ENCODE measurements at regions not wholly inside any gene's neighbourhood (a gene's known extent, or its start where the extent isn't known, plus 50 kb on each side); places are given as distances from the start of the nearest gene placed in this dataset.

DNA sequence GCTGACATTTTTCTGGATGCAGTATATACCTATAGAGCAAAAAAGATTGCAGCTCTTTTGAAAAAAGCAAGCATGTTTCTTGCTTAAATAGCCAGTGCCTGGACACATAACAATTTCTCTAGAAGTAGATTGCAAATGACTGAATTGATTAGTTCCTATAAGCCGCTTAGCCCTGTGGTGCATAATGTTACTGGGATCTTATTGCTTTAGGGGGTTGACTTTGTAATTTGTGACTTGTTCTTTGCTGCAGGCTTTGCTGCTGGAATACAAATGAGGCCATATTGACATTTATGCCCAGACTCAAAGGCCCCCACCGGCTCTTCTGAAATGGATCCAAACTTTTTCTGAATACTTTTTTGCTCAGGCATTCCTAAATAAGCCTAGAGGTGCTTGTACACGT lies 182.6 kb downstream of the SH3BP4 start:
- TF ChIP-seq, protein P1, sequence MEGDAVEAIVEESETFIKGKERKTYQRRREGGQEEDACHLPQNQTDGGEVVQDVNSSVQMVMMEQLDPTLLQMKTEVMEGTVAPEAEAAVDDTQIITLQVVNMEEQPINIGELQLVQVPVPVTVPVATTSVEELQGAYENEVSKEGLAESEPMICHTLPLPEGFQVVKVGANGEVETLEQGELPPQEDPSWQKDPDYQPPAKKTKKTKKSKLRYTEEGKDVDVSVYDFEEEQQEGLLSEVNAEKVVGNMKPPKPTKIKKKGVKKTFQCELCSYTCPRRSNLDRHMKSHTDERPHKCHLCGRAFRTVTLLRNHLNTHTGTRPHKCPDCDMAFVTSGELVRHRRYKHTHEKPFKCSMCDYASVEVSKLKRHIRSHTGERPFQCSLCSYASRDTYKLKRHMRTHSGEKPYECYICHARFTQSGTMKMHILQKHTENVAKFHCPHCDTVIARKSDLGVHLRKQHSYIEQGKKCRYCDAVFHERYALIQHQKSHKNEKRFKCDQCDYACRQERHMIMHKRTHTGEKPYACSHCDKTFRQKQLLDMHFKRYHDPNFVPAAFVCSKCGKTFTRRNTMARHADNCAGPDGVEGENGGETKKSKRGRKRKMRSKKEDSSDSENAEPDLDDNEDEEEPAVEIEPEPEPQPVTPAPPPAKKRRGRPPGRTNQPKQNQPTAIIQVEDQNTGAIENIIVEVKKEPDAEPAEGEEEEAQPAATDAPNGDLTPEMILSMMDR (IDR thresholded peaks at IDR 0.05; ENCODE audit: extremely low read depth in 1 of 2, insufficient read depth in 1 of 2, low read depth in 1 of 2, low read length in 2 of 2) = no peak
- TF ChIP-seq FOS (IDR thresholded peaks at IDR 0.05; ENCODE audit: borderline replicate concordance, insufficient read depth, low read length) = no peak
- TF ChIP-seq POLR2A (IDR thresholded peaks at IDR 0.05; ENCODE audit: low read depth, low read length) = no peak
- no peak for TF ChIP-seq POLR2AphosphoS5 (IDR thresholded peaks at IDR 0.05; ENCODE audit: insufficient read depth, low read depth, low read length)
- TF ChIP-seq, protein P2, sequence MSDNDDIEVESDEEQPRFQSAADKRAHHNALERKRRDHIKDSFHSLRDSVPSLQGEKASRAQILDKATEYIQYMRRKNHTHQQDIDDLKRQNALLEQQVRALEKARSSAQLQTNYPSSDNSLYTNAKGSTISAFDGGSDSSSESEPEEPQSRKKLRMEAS (IDR thresholded peaks at IDR 0.05; ENCODE audit: insufficient read depth, insufficient read length) = no peak
- TF ChIP-seq GATA2 (IDR thresholded peaks at IDR 0.05; ENCODE audit: insufficient read depth, insufficient read length, low read depth, low read length) = no peak
- TF ChIP-seq EZH2 (IDR thresholded peaks at IDR 0.05; ENCODE audit: borderline replicate concordance, low read depth, low read length, severe bottlenecking) = no peak
